Smooth muscle cell of the brain vasculature (primary cell): ENCODE measurements at regions not wholly inside any gene's neighbourhood (a gene's known extent, or its start where the extent isn't known, plus 50 kb on each side); places are given as distances from the start of the nearest gene placed in this dataset.

Experiments used
- DNase-seq: peaks from one replicate; pipeline ENCODE4 v3.0.0-alpha.2; 2012; ENCODE audit warnings: low read depth, low spot score

GRCh38 chr16:72222503-72222902 is 50.5 kb upstream of the PMFBP1 start:
- DNase-seq, result no peak
